HG03457 (cell line): ENCODE measurements at regions not wholly inside any gene's neighbourhood (a gene's known extent, or its start where the extent isn't known, plus 50 kb on each side); places are given as distances from the start of the nearest gene placed in this dataset.

Source experiments
- ATAC-seq: cut with Tn5 transposase; IDR thresholded peaks from one replicate; pipeline ENCODE4 v1.9.1; 2021; ENCODE audit warnings: moderate number of reproducible peaks; ENCODE audit not compliant: unreplicated experiment

- ATAC-seq: no peak
Measured at GRCh38 chr20:11608736-11609135, 309.0 kb upstream of the BTBD3 start.

DNA sequence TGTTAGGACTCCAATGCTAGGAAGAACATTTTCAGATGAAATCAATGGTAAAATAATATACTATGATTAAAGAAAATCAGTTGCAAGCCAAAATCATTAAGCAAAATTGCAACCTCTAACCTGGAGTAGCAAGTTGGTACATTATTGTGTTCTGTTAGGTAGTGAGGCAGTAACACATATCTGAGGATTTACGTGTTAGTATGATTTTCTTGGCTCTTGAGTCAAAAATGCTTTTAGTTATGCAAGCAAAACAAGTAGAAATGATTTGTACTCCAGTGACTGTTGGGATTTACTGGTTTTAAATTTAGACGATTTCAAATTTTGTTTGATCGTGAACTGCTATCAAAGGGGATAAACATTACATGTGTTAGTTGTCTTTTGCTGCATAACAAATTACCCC, 293.0 kb upstream of the BTBD3 start:
- no peak for ATAC-seq

- no peak for ATAC-seq
Measured at GRCh38 chr20:11626551-11626950, 291.1 kb upstream of the BTBD3 start.

- ATAC-seq: no peak
Measured at GRCh38 chr20:11642866-11643265, 274.8 kb upstream of the BTBD3 start.

DNA sequence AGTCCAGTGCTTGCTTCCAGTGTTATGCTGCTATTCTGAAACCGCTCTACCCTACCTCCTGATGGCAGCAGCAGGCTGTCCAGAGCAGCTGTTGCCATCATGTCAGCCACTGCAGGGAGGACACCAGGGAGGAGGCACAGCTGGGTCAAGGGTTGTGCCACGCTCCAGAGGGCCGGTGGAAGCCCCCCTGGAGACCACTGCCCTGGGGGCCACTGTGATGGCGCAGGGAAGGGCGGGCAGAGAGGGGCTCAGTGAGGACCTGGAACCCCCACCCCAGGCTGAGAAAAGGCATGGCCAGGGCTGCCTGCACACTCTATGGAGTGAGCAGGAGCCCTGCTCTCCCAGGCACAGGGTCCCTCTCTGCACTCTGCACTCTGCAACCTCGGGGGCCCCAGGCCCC, 271.3 kb upstream of the BTBD3 start:
- ATAC-seq: no peak

- ATAC-seq: no peak
Measured at GRCh38 chr20:11650566-11650965, 267.1 kb upstream of the BTBD3 start.

GRCh38 chr20:11651138-11651537, 266.6 kb upstream of the BTBD3 start:
- no peak for ATAC-seq

DNA sequence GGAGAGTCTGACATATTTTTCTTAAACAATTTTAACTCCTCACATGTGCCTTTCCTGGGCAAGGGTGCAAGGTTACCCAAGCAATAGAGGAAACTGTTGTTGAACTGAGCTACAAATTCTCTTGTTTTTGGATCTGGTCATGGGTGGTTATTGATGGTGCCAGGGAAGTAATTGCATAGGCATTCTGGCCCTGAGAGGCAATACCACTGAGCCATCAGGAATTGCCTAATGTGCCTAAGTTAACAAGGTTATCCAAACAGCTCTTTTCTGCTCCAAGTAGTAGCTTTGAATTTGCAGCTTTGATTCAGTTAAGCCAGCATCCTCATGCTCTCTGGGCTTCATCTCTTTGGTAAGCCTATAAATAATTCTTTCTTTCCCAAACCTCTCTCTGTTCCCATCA, 266.0 kb upstream of the BTBD3 start:
- ATAC-seq: no peak

DNA sequence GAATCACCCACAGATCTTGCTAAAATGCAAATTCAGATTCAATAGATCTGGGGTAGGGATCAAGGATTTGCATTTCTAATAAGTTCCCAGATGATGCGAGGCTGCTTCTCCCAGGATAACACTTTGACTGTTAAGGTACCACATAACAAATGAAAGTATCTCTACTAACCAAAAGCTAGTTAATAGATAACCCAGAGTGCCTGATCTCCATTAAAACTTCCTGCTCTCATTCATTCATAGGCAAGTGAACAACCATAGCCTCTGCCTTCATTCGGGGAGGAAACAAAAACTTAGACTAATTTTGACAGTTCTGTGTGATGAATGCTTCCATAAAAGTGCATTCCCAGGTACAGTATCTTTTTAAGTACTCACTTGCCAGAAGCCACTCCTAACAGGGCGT, 265.6 kb upstream of the BTBD3 start:
- no peak for ATAC-seq

- ATAC-seq: no peak
Measured at GRCh38 chr20:11654766-11655165, 262.9 kb upstream of the BTBD3 start.

GRCh38 chr20:11660673-11661072, 257.0 kb upstream of the BTBD3 start:
- ATAC-seq: no peak

- no peak for ATAC-seq
Measured at GRCh38 chr20:11671015-11671511, 246.6 kb upstream of the BTBD3 start.

GRCh38 chr20:11672959-11673358, 244.7 kb upstream of the BTBD3 start:
- no peak for ATAC-seq

DNA sequence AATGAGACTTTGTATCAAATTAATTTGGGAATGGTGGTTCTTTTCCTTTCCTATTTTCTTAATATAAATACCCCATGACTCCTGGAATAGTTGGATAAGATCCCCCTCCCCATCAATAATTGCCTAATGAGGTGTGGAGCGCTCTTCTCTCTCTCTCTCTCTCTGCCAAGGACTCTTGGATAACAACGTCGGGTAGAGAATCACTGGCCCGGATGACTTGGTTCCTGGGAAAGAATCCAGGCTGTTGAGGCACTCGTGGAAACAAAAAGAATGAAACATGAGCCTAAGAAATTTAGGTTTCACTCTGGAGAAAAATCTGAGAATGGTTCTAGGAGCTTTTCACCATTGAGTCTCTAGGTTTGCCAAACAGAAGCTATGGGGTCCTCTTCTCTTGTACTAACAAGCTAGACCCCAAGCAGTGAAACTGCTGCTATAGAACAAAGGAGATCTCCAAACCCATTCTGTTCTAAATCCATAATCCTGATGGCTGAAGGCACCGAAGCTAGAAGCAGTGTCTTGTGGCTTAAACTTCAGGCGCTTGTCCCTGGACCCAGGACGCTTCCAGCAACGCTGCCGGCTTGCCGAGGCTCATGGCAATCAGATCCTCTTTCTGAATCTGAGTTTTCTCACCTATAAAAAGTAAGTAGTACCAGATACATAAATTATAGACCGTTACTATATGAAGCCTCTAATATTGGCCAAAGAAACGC, 241.6 kb upstream of the BTBD3 start:
- ATAC-seq: no peak

- no peak for ATAC-seq
Measured at GRCh38 chr20:11676630-11677287, 240.9 kb upstream of the BTBD3 start.

DNA sequence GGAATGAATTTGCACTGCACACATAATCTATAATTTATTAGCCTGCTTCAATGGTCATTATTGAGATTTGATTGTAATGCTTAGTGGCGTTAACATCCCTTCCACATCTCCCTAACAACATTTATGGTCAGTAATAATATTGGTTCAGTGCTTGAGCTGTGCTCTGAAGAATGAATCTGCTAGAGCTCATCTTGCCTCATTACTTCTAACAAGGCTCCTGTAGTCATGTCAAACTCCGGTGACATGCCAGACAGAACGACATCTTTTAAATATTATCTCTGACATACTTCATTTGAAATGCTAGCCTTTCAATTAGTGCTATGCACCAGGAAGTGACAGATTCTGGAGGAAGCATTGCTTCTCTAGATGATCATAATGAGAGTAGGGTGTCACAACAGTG, 240.3 kb upstream of the BTBD3 start:
- ATAC-seq: no peak

DNA sequence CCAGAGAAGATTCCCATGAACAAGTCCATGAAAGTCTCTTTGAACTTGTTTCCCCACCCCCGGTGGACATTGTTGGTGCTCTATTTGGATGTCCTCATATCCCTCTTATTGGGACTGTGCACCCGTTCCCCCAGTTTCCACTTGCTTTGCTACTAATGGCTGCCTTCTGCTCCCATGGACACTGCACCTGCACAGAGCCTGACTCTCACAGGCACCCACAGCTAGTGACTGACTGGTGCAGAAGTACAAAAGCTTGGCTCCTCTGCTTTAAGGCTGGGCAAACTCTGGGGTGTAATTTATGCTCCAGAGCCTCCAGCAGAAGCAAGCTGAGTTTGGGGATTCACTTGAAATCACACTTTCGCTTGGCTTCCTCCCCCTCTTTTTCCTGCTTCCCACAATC, 239.9 kb upstream of the BTBD3 start:
- no peak for ATAC-seq

DNA sequence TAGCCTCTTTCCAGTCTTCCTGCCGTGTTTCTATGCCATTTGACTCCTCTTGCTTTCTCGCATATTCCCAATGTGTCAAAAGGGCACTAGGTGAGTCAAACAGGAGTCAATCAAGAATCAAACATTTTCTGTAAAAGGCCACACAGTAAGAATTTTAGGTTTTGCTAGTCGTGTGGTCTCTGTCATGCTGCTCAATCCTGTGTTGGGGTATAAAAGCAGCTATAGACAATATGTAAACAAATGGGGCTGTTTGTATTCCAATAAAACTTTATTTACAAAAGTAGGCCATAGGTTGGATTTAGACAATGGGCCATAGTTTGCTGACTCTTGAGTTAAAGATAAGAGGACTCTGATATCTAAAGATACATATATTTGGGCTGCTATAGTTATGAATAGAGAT, 235.4 kb upstream of the BTBD3 start:
- ATAC-seq: no peak

GRCh38 chr20:11686195-11686594, 231.5 kb upstream of the BTBD3 start:
- no peak for ATAC-seq

- no peak for ATAC-seq
Measured at GRCh38 chr20:11686820-11687543, 230.7 kb upstream of the BTBD3 start.

GRCh38 chr20:11687546-11688292, 230.0 kb upstream of the BTBD3 start:
- ATAC-seq: no peak
